HG03025 (cell line): ENCODE measurements at regions not wholly inside any gene's neighbourhood (a gene's known extent, or its start where the extent isn't known, plus 50 kb on each side); places are given as distances from the start of the nearest gene placed in this dataset.
A peak's percentile ranks its signal among the peaks of the same experiment; 100 is the strongest.

Experiments used
- ATAC-seq: cut with Tn5 transposase; IDR thresholded peaks from one replicate; pipeline ENCODE4 v1.9.1; 2021; ENCODE audit warnings: mild to moderate bottlenecking, moderate library complexity; ENCODE audit not compliant: unreplicated experiment, low FRiP score

DNA sequence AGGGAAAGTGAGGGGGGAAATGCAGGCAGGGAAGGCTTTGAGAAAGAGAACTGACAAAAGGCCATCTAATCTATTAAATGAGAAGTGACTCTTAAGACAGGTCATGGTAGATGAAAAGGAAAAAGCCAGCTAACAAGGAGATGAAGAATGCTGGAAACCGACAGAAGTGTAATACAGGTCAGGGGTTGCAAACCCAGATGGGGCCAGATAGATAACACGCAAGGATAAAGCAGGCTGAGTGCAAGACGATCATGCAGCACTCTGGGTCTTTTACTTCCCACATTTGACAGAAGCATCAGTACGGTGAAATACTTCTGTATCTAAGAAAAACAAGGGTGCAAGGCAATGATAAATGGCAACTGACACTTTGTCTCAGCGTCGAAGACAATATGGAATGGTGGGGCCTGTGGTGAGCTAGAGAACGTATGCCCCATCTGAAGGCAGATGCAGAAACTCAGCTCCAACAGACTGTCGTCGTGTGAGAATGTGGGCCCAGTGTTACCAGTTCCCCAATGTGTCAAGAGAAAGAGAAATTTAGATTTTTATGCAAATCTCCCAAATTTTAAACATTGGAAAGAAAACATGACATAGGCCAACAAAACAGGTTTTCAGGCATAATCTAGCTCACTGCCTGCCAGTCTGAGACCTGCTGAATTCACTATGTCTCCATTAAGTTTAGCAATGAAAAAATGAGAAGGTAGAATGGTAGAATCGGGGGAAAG, 187.4 kb downstream of the PHLDA1 start:
- no peak for ATAC-seq

DNA sequence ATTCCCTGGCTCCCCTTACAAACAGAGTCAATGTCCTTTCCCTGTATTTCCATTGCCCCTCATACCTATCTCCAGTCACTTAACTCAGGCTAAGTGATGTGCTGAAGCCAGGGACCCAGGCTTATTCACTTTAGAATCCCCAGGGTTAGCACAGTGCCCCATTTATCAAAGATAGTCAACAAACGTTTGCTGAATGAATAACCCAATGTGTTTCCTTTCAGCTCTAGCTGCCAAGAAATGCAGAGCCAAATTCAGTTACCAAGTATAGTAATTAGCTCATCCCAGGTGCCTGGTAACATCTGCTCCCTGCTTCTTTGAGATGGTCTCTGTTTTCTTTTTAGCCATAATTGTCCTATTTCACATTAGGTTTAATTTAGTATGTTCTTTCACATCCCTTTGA, 189.5 kb downstream of the PHLDA1 start:
- ATAC-seq = no peak

DNA sequence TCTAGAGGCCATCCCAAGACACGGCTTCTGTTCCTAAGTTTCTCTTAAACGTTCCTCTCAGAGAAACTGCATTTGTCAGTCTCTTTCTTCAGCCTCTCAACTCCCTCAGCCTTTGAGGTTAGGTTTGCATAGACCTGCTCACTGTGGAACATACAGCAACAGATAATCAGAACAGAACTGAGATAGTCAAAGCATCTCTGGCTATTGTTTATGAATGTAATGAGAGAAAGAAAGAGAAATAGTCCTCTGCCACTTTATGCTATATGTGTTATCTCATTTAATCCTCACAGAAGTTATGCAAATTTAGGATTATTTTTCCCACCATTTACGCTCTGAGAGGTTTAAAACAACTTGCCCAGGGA, 190.6 kb downstream of the PHLDA1 start:
- peak; percentile 64 for ATAC-seq

DNA sequence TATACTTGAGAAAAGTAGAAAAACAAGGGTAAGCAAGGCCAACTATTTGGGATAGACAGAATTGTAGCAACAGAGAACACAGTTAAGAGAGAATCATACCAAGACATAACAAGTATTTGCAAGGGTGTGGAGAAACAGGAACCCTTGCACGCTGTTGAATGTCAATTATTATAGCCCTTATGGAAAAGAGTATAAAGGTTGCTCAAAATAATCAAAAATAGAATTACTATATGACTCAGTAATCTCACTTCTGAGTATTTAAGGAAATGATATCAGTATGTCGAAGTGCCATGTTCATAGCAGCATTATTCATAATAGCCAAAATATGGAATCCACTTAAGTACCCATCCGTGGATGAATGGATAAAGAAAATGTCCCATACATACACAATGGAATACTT, 193.3 kb downstream of the PHLDA1 start:
- no peak for ATAC-seq

DNA sequence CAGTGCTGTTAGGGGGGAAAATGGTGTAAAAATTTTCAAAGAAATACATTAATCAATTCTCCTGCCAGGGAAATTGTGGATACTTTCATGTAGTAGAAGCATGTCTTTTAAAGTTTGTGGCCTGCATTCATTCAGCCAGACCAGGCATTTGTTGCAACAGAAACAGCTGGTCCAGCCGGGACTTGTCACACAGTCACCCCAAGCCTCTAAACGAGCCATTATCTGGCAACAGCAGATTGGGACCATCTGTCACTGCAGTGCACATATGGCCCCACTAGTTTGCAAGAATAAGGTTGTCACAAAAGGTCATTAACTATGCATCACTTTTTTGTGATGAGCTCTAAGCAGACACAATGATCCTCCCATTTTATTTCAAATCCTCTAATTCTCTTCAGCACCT, 193.9 kb downstream of the PHLDA1 start:
- no peak for ATAC-seq

DNA sequence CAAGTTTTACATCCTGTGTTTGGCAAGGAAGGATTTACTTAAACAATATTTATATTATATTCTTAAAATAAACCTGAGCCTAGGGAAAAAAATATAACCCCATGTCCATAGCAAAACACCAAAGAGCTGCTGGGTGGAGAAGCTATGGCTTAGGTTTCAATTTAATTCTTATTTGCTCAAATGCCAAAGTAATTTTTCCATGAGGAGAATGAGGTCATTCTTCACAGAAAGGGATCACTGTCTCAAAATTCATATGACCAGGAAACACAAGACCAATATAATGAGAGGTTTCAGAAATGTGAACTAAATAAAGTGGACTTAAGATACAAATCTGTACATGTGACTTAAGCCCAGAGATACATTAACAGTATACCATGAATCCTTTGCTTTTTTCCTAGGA, 195.0 kb downstream of the PHLDA1 start:
- no peak for ATAC-seq

DNA sequence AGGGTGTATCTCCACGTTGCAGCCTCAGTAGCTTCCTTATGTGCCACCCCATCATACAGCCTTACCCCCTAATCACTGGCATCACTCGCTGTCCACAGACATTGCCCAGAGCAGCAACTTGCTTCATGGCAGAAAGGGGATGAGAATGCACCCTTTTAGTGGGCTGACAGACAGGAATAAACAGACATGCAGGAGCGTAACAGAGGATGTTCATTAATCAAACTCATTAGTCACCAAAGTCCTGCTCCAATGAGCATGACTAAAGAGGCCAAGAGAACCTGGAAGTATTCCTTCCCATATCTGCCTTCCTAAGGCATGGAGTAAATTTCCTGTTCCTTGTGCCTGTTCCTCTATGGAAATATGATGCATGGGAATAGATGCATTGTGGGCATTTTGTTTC, 197.0 kb downstream of the PHLDA1 start:
- ATAC-seq = no peak

DNA sequence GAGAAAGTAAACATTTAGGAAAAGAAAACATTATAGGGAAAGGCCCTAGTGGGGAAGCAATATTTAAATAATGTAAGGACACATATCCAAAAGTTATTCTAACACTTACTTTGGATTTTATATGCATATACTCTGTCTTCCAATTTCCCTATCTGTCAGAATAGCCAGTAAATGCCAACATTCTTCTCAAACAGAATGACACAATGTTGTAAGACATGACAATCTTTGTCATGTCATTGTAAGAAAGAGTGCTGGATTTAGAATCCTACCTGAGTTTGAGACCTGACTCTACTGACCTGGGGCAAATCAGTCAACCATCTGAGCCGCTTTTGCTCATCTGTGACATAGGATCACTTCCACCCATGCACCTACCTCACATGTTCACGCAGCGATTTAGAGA, 198.3 kb downstream of the PHLDA1 start:
- ATAC-seq = no peak

DNA sequence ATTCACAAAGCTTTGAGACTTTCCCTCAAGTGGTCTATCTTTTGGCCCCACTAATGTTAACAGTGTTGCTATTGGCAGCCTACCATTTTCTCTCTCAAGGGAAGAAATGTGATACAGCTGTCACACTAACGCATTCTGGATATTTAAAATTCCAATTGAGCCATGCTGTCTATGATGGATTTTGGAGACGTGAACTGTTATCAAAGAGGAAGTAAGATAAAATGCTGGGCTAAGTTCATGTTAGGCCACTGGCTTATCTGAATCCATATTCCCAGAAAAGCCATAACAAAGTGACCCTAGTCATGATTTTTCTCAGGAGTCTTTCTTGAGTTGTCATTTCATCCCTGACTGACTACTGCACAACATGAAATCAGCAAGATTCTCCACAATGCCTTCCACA, 200.2 kb downstream of the PHLDA1 start:
- no peak for ATAC-seq

DNA sequence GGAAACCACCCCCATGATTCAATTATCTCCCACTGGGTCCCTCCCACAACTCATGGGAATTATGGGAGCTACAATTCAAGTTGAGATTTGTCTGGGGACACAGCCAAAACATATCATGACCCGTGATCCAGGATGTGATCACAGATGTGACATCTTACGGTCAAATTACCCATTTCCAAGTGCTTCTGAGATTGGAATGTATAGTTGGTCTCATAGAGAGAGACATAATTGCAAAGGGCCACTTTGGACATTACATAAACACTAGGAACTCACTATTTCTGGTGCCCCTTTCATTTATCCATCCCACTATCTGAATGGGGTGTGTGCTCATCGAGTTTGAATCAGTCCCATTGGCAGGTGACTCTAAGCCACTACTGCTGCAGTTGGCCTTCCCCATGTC, 204.5 kb downstream of the PHLDA1 start:
- no peak for ATAC-seq

DNA sequence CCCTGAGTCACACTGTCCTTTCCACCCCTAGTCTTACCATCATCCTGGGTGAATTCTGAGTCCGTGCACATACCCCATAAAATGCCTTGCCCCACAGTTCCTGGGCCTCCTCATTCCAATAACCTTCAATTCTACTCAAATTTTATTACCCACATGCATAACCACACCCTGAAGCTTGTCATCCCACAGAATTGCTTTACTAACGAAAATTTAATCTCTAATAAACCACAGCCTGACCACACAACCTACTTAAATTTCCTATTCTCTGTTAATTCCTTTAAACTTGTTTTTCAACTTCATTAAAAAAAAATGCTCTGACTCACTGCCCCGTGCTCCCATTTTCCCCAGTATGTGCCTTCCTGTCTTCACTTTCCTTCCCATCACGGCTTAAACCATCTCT, 205.9 kb downstream of the PHLDA1 start:
- ATAC-seq = no peak

DNA sequence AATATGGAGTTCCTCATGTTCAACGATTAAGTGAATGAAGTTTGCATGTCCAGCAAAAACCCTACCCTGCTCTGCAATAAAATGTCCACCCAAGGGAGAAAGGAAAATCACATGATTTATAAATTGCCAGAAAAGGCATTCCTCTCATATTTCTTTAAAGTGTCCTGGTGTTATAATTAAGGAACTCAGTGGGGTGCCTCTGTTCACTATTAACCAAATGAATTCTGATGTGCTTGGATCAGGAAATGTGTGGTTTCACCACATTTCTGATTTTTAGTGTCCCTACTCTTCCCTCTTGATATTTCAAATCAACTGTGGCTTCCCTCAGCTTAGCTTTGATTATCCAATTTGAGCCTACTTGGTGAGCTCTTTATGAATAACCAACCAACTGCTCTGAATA, 208.1 kb downstream of the PHLDA1 start:
- ATAC-seq = no peak

DNA sequence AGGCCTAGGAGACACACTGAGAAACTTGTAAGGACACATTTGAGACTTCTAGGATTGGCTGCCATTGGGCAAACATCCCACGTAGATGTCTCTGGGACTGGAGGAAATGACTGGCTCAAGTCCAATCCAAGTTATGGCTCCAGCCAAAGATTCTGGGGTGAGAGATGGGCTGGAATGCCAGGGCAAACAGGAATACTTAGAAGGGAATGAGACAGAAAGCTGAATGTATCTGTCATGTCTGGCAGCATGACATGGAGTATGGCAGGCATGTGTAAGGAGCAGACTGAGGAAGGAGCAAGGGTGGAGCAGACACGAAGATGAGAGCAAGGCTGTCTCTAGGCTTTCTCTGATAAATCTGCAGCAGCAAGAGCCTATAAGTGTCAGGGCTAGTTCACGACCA, 209.2 kb downstream of the PHLDA1 start:
- ATAC-seq = no peak

DNA sequence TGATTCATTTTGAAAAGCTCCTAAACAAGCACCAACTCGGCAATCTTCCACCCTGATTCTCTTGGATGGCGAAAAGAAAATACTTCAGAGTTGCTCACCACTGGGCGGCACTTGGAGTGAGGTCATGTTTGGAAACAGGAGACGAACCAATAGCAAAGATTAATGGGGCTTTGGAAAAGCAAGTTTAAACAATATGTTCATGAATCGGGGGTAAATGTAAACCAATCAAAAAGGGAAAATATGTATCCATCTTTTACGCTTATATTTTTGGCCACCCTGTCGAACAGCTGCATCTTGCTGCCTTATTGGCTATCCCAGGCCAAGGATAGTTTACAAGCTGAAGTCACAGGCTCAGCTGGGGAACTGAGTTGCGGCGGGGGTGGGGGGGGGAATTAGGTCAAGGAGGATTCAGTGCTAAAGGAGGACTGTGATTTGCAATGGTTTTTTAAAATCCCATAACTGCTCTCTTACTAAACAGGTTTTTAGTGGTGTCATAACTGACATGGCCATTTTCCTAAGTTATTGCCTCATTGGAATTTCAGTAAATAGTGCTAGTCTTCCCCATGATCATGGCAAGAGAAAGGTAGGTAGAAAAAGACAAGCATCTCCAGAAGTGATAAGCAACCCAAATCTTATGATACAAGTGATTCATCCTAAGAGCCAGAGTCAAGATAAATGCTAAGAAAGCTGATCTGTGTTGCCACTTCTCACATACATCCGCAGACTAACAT, 210.6 kb downstream of the PHLDA1 start:
- ATAC-seq = no peak

DNA sequence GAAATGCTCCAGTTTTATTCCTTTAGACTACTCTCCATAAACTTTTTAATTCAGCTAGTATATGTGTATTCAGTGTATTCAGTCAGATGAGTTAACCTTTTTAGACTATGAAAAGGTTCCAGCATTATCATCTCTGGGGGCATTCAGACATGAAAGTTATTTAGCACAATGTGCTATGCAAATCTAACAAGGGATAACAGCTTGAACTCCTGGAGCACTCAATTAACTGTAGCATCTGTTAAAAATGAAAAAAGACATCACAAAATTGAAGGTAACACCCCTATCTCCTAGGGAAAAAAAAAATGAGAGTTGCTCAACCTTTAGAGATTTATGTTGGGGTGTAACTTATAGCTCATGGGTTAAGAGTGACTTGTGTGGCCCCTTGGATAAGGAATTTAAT, 211.5 kb downstream of the PHLDA1 start:
- ATAC-seq = no peak

DNA sequence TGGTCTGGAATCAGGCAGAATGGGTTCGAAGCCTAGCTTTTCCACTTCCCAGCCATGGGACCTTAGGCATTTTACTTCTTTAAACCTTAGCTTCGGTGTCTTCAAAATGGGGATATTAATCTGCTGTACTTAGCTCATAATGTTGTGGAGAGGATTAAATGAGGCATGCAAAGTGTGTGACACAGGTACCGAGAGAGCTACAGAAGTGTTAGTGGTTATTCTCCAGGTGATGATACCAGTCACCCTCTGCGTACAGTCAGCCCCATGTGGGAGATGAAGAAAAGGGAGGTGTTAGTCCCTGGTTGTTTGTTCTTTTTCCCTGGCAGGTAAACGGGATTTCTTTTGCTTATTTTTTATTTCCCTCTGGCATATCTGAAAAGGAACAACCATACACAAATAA, 212.1 kb downstream of the PHLDA1 start:
- no peak for ATAC-seq

DNA sequence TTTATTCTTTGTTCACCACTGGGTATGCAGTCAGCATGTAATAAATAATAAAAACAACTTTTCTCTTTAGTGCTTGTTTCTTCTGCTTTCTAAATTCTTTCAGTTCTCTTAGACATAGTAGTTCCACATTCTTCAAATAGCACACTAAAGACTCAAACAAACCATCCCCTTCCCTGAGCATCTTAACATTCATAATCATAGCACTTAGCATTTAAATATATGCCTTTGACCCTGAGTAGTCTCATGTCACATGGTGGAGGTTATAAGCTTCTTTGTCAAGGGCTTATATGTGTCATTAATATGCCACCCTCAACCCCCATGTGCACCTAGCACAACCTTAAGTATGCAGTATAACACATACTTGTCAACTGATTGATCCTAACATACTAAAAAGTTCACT, 212.7 kb downstream of the PHLDA1 start:
- no peak for ATAC-seq

DNA sequence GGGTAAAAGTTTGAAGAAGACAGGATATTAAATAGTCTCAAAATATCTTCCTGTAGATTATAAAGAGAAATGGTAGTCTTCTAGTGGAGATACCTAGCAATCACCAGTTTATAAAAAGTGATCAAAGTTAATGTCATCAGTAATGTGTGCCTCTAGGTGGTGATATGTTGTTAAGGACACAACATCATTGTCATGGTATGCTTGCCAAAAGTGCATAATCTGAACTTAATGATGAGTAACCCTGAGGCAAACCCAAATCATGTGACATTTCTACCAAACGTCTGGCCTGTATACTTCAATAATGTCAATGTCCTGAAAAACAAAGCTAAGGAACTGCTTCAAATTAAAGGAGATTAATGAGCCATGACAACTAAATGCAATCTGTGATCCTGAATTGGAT, 214.7 kb downstream of the PHLDA1 start:
- no peak for ATAC-seq

DNA sequence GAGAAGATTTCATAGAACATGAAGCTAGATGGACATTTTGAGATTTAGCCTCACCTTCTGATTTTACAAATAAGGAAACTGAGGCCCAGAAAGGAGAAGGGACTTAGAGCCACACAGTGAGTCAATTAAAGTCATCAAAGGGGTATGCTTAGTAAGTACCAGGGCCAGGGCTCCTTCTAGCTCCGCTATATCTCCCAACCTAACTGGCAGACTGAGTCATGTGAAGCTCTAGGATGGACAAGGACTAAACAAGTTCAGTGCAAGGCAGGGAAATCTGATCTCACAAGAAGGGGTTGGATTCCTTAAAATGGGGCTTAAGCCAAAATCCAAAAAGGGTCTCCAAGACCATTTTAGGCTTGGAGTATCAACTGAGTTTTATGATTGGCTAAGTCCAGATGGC, 215.8 kb downstream of the PHLDA1 start:
- ATAC-seq = no peak

DNA sequence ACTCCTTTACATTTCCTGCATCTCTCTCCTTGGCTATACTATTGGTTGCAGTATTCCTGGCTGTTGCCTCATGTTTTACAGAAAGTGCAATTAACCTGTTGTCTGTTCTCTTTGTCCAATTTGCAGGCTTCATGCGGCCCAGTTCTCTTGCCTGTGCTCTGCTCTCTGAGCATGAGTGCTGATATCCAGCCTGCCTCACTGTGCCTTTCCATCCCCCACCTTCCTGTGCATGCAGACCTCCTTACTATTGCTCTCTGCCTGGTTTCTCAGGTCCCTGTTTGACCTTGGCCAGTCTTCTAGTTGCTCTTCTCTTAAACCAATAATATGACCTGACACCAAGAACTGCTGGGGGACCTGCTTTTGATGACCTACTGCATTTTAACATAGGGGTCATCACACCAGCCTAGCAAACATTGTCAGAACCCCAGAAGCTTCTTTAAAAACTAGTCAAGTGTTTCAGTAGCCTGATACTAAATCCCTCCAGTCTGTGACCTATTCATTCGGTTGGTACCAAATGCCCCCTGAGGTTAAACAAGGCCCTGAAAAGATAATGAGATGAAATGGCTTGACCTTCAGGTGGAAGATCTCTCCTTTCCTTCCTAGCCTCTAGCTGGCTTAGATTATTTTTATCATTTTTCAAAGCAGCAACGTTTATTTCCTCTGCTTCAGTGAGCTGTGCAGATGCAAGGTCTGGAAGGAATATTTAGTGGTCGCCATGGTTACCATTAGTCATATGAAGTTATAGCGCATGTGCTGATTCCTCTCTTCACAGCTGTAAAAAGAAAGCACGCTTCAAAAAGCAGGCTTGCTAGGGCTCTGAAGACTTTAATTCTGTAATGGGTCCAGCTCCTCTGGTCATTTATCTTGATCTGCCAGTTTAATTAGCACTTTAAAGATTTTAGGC, 216.5 kb downstream of the PHLDA1 start:
- ATAC-seq = no peak

DNA sequence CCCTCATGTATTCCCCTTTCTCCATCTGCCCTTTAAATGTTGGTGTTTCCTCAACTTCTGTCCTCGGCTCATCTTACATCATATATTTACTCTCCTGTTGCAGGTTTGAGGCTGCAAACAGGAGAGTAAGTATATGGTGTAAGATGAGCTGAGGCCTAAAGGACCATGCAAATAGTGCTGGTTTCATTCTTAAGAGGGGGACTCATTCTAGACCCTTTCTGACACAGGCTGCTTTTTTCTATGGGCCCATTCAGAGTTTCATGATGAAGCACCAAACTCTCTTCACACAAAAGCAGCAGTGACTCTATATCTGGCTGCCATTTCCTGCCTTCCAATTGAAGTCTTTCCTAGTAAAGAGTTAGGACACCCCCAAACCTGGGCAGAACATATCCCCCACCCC, 218.5 kb downstream of the PHLDA1 start:
- ATAC-seq = peak; percentile 64
